ENCODE measurements at regions not wholly inside any gene's neighbourhood (a gene's known extent, or its start where the extent isn't known, plus 50 kb on each side); places are given as distances from the start of the nearest gene placed in this dataset.

- in situ Hi-C loops (cut with HindIII; ENCODE audit: low sequenced_read_pairs): no loop called here
- no peak for DNase-seq (ENCODE audit: low read depth)
- no peak overlapping the region for H3K4me3 ChIP-seq (ENCODE audit: low read depth, low read length)
- no peak for TF ChIP-seq CTCF (IDR thresholded peaks at IDR 0.05; ENCODE audit: low read depth, low read length, missing control alignments)
Measured at GRCh38 chr5:110179321-110179720, 489.6 kb downstream of the MAN2A1 start.

- DNase-seq (ENCODE audit: low read depth): no peak
- no peak overlapping the region for H3K4me3 ChIP-seq (ENCODE audit: low read depth, low read length)
- no peak for TF ChIP-seq CTCF (IDR thresholded peaks at IDR 0.05; ENCODE audit: low read depth, low read length, missing control alignments)
- in situ Hi-C loops (cut with HindIII; ENCODE audit: low sequenced_read_pairs): no loop called here
Measured at GRCh38 chr5:110194191-110194590, 504.5 kb downstream of the MAN2A1 start.

GRCh38 chr5:110195288-110195687 lies 505.6 kb downstream of the MAN2A1 start:
- TF ChIP-seq CTCF (IDR thresholded peaks at IDR 0.05; ENCODE audit: low read depth, low read length, missing control alignments): no peak
- in situ Hi-C loops (cut with HindIII; ENCODE audit: low sequenced_read_pairs): no loop called here
- no peak for DNase-seq (ENCODE audit: low read depth)
- H3K4me3 ChIP-seq (ENCODE audit: low read depth, low read length): no peak overlapping the region

- TF ChIP-seq CTCF (IDR thresholded peaks at IDR 0.05; ENCODE audit: low read depth, low read length, missing control alignments): no peak
- DNase-seq (ENCODE audit: low read depth): no peak
- no peak overlapping the region for H3K4me3 ChIP-seq (ENCODE audit: low read depth, low read length)
- in situ Hi-C loops (cut with HindIII; ENCODE audit: low sequenced_read_pairs): no loop called here
Measured at GRCh38 chr5:110201791-110202190, 512.1 kb downstream of the MAN2A1 start.

- in situ Hi-C loops (cut with HindIII; ENCODE audit: low sequenced_read_pairs): no loop called here
- no peak for TF ChIP-seq CTCF (IDR thresholded peaks at IDR 0.05; ENCODE audit: low read depth, low read length, missing control alignments)
Measured at GRCh38 chr5:110203661-110204060, 513.9 kb downstream of the MAN2A1 start.

GRCh38 chr5:110209401-110209800 lies 517.1 kb downstream of the TMEM232 start:
- H3K4me3 ChIP-seq (ENCODE audit: low read depth, low read length): no peak overlapping the region
- no peak for TF ChIP-seq CTCF (IDR thresholded peaks at IDR 0.05; ENCODE audit: low read depth, low read length, missing control alignments)
- in situ Hi-C loops (cut with HindIII; ENCODE audit: low sequenced_read_pairs): no loop called here
- DNase-seq (ENCODE audit: low read depth): no peak

More at GRCh38 chr5:110203661-110204060, 513.9 kb downstream of the MAN2A1 start:
- H3K4me3 ChIP-seq (ENCODE audit: low read depth, low read length): no peak overlapping the region
- DNase-seq (ENCODE audit: low read depth): no peak

- H3K4me3 ChIP-seq (ENCODE audit: low read depth, low read length): no peak overlapping the region
- in situ Hi-C loops (cut with HindIII; ENCODE audit: low sequenced_read_pairs): no loop called here
- no peak for DNase-seq (ENCODE audit: low read depth)
- no peak for TF ChIP-seq CTCF (IDR thresholded peaks at IDR 0.05; ENCODE audit: low read depth, low read length, missing control alignments)
Measured at GRCh38 chr5:110218981-110219380, 507.5 kb downstream of the TMEM232 start.

Measured in astrocyte of the cerebellum (primary cell).